ENCODE measurements at regions not wholly inside any gene's neighbourhood (a gene's known extent, or its start where the extent isn't known, plus 50 kb on each side); places are given as distances from the start of the nearest gene placed in this dataset.
"Not testable (repeated sequence)": the region's sequence is repeated elsewhere in the genome, so short reads cannot be mapped to it uniquely, and the experiment has no call there.

- not testable (repeated sequence) for DNase-seq
These were observed 50.3 kb upstream of the UGT2B15 start for GRCh38 chr4:68720723-68721122.

GRCh38 chr4:68724426-68724825, 54.0 kb upstream of the UGT2B15 start:
- DNase-seq, result peak in 2 of 3 experiments; percentile 6 to 37

GRCh38 chr4:68724922-68725321, 54.5 kb upstream of the UGT2B15 start:
- no peak for DNase-seq

- no peak for DNase-seq
These were observed 62.4 kb upstream of the UGT2B15 start for GRCh38 chr4:68732653-68733466.

- peak in 1 of 3 experiments; percentile 3 for DNase-seq
These were observed 63.6 kb upstream of the UGT2B15 start for GRCh38 chr4:68734095-68734494.

- DNase-seq, result no peak
These were observed 64.7 kb upstream of the UGT2B15 start for GRCh38 chr4:68735106-68735505.

GRCh38 chr4:68736813-68737212, 66.4 kb upstream of the UGT2B15 start:
- DNase-seq, result no peak

GRCh38 chr4:68738036-68738435, 67.6 kb upstream of the UGT2B15 start:
- no peak for DNase-seq

GRCh38 chr4:68744368-68744767, 71.4 kb upstream of the UGT2B10 start:
- DNase-seq, result no peak

GRCh38 chr4:68748181-68748991, 67.4 kb upstream of the UGT2B10 start:
- no peak for DNase-seq

- no peak for DNase-seq
These were observed 65.2 kb upstream of the UGT2B10 start for GRCh38 chr4:68750555-68750954.

- no peak for DNase-seq
These were observed 64.7 kb upstream of the UGT2B10 start for GRCh38 chr4:68751138-68751537.

- no peak for DNase-seq
These were observed 49.9 kb upstream of the UGT2B10 start for GRCh38 chr4:68765876-68766275.
